Lower leg skin (tissue), 3 donors: ENCODE measurements at regions not wholly inside any gene's neighbourhood (a gene's known extent, or its start where the extent isn't known, plus 50 kb on each side); places are given as distances from the start of the nearest gene placed in this dataset.

Source experiments
- POLR2A ChIP-seq, 2 donors: fragments of 450-650 bp; IDR thresholded peaks; one replicate each; pipeline ENCODE4 v1.6.1; 2016 to 2017; ENCODE audit warnings: antibody characterized with exemption in 2 of 2, mild to moderate bottlenecking in 1 of 2, moderate library complexity in 1 of 2
- TF ChIP-seq, protein P1 (sequence below), 3 donors: fragments of 450-650 bp; IDR thresholded peaks; one replicate each; pipeline ENCODE4 v1.5.1; 2016; ENCODE audit warnings: antibody characterized with exemption in 3 of 3, mild to moderate bottlenecking in 3 of 3, moderate library complexity in 2 of 3

- TF ChIP-seq, protein P1, sequence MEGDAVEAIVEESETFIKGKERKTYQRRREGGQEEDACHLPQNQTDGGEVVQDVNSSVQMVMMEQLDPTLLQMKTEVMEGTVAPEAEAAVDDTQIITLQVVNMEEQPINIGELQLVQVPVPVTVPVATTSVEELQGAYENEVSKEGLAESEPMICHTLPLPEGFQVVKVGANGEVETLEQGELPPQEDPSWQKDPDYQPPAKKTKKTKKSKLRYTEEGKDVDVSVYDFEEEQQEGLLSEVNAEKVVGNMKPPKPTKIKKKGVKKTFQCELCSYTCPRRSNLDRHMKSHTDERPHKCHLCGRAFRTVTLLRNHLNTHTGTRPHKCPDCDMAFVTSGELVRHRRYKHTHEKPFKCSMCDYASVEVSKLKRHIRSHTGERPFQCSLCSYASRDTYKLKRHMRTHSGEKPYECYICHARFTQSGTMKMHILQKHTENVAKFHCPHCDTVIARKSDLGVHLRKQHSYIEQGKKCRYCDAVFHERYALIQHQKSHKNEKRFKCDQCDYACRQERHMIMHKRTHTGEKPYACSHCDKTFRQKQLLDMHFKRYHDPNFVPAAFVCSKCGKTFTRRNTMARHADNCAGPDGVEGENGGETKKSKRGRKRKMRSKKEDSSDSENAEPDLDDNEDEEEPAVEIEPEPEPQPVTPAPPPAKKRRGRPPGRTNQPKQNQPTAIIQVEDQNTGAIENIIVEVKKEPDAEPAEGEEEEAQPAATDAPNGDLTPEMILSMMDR (IDR thresholded peaks at IDR 0.05) = no peak
- TF ChIP-seq POLR2A (IDR thresholded peaks at IDR 0.05) = no peak
Measured at GRCh38 chr1:38600286-38600685, 259.3 kb downstream of the RRAGC start.
